Neural cell (in vitro differentiated cells): ENCODE measurements at regions not wholly inside any gene's neighbourhood (a gene's known extent, or its start where the extent isn't known, plus 50 kb on each side); places are given as distances from the start of the nearest gene placed in this dataset.

Source experiments
- H2AFZ ChIP-seq: fragments of 200-600, 300-800 bp; sonication (generic), shearing (Covaris generic); 2 replicates; pipeline ENCODE4 v1.6.0; 2014; ENCODE audit warnings: low read depth, mild to moderate bottlenecking, antibody characterized with exemption, low read length, moderate library complexity
- H3F3A ChIP-seq: fragments of 200-600 bp; shearing (Covaris generic); 2 replicates; pipeline ENCODE4 v1.6.1; 2016; ENCODE audit warnings: mild to moderate bottlenecking, moderate library complexity, mixed read lengths, antibody characterized with exemption, low read length; ENCODE audit not compliant: insufficient read depth, poor library complexity, severe bottlenecking
- H3K27ac ChIP-seq: fragments of 200-600, 300-800 bp; sonication (generic), shearing (Covaris generic); 2 replicates; pipeline ENCODE4 v1.5.1; 2014; ENCODE audit warnings: mild to moderate bottlenecking, low read length, moderate library complexity
- H3K27me3 ChIP-seq: fragments of 300-800, 200-600 bp; sonication (generic), shearing (Covaris generic); 2 replicates; pipeline ENCODE4 v1.6.0; 2014; ENCODE audit warnings: mild to moderate bottlenecking, low read depth, low read length, moderate library complexity; ENCODE audit not compliant: insufficient read depth
- H3K36me3 ChIP-seq: fragments of 300-800, 200-600 bp; sonication (generic), shearing (Covaris generic); 2 replicates; pipeline ENCODE4 v1.5.1; 2014; ENCODE audit warnings: mild to moderate bottlenecking, antibody characterized with exemption, low read length, moderate library complexity; ENCODE audit not compliant: insufficient read depth
- H3K4me2 ChIP-seq: fragments of 300-800, 200-600 bp; sonication (generic), shearing (Covaris generic); 2 replicates; pipeline ENCODE4 v1.6.0; 2014; ENCODE audit warnings: mild to moderate bottlenecking, low read length
- H3K4me3 ChIP-seq: fragments of 300-800, 200-600 bp; sonication (generic), shearing (Covaris generic); 2 replicates; pipeline ENCODE4 v1.5.1; 2014; ENCODE audit warnings: mild to moderate bottlenecking, low read length, moderate library complexity
- H3K79me2 ChIP-seq: fragments of 200-600 bp; shearing (Covaris generic); replicated peaks from 2 replicates; pipeline ENCODE4 v1.6.0; 2014; ENCODE audit warnings: mild to moderate bottlenecking, low read length, moderate library complexity; ENCODE audit not compliant: insufficient read depth
- H3K9ac ChIP-seq: fragments of 300-800, 200-600 bp; sonication (generic), shearing (Covaris generic); 2 replicates; pipeline ENCODE4 v1.6.1; 2016; ENCODE audit warnings: mild to moderate bottlenecking, low read length, mixed read lengths
- H3K9me2 ChIP-seq: fragments of 200-600 bp; shearing (Covaris generic); 2 replicates; pipeline ENCODE4 v1.6.1; 2016; ENCODE audit warnings: mild to moderate bottlenecking, low read length, mixed read lengths; ENCODE audit not compliant: insufficient read depth
- H3K9me3 ChIP-seq: fragments of 200-600, 300-800 bp; sonication (generic), shearing (Covaris generic); 2 replicates; pipeline ENCODE4 v1.6.1; 2016; ENCODE audit warnings: mild to moderate bottlenecking, mixed run types, low read length, moderate library complexity, mixed read lengths
- H4K20me1 ChIP-seq: fragments of 200-600 bp; shearing (Covaris generic); 2 replicates; pipeline ENCODE4 v1.6.1; 2016; ENCODE audit warnings: mild to moderate bottlenecking, mixed run types; ENCODE audit not compliant: insufficient read depth
- CTCF ChIP-seq: fragments of 450-650 bp; IDR thresholded peaks from 2 replicates; pipeline ENCODE4 v1.5.1; 2014; ENCODE audit warnings: antibody characterized with exemption, mild to moderate bottlenecking, moderate library complexity; ENCODE audit not compliant: poor library complexity, severe bottlenecking
- EP300 ChIP-seq: fragments of 450-650 bp; conservative IDR thresholded peaks from 2 replicates; pipeline ENCODE4 v1.6.1; 2014; ENCODE audit warnings: antibody characterized with exemption, mild to moderate bottlenecking, moderate library complexity; ENCODE audit not compliant: poor library complexity, severe bottlenecking
- EZH2 ChIP-seq: fragments of 200-600, 300-800 bp; shearing (Covaris generic), sonication (generic); IDR thresholded peaks from 2 replicates; pipeline ENCODE4 v1.6.1; 2014; ENCODE audit warnings: antibody characterized with exemption, low read length, borderline replicate concordance, mild to moderate bottlenecking; ENCODE audit not compliant: insufficient read depth, poor library complexity, severe bottlenecking
- MXI1 ChIP-seq: fragments of 450-650 bp; conservative IDR thresholded peaks from 2 replicates; pipeline ENCODE4 v1.6.1; 2014; ENCODE audit warnings: antibody characterized with exemption, mild to moderate bottlenecking; ENCODE audit not compliant: poor library complexity, severe bottlenecking
- POLR2AphosphoS5 ChIP-seq: IDR thresholded peaks from 2 replicates; pipeline ENCODE4 v1.6.1; 2012
- RAD21 ChIP-seq: fragments of 450-650 bp; conservative IDR thresholded peaks from 2 replicates; pipeline ENCODE4 v1.6.1; 2014; ENCODE audit warnings: antibody characterized with exemption, mild to moderate bottlenecking, moderate library complexity
- SMC3 ChIP-seq: fragments of 450-650 bp; conservative IDR thresholded peaks from 2 replicates; pipeline ENCODE4 v1.6.1; 2014; ENCODE audit warnings: antibody characterized with exemption, mild to moderate bottlenecking, moderate library complexity; ENCODE audit not compliant: poor library complexity
- TAF1 ChIP-seq: IDR thresholded peaks from 2 replicates; pipeline ENCODE4 v1.6.1; 2012; ENCODE audit warnings: low read depth
- TF ChIP-seq, protein P1 (sequence below): IDR thresholded peaks from 2 replicates; pipeline ENCODE4 v1.6.1; 2012; ENCODE audit warnings: borderline replicate concordance

DNA sequence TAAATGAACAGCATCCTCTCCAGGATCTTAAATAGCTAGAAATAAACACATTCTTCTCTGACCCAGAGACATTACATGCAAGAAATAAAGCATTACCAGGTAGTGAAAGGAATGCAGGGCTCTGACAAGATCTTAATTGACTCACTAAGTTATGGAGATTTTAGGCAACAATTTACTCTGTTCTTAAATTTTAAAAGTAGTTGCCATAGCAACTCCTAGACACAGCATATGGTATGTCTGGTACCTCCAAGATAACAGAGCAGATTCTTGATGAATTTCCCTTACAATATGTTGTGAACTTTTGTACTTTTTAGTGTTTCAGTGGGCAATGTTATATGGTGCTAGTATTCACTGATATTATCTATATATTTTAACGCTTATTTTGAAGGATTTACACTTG is 76.7 kb upstream of the G2E3 start:
- H3F3A ChIP-seq, result no peaks in the 10 kb centered on the region
- no peaks in the 10 kb centered on the region for H3K36me3 ChIP-seq
- no peaks in the 10 kb centered on the region for H3K9me2 ChIP-seq
- H3K4me3 ChIP-seq, result no peak overlapping the region
- no peaks in the 10 kb centered on the region for H3K9me3 ChIP-seq
- no peaks in the 10 kb centered on the region for H3K27me3 ChIP-seq
- TF ChIP-seq EZH2 (no peak), SMC3 (no peak), POLR2AphosphoS5 (no peak), EP300 (no peak), RAD21 (no peak), TAF1 (no peak), CTCF (no peak), MXI1 (no peak)
- TF ChIP-seq, protein P1, sequence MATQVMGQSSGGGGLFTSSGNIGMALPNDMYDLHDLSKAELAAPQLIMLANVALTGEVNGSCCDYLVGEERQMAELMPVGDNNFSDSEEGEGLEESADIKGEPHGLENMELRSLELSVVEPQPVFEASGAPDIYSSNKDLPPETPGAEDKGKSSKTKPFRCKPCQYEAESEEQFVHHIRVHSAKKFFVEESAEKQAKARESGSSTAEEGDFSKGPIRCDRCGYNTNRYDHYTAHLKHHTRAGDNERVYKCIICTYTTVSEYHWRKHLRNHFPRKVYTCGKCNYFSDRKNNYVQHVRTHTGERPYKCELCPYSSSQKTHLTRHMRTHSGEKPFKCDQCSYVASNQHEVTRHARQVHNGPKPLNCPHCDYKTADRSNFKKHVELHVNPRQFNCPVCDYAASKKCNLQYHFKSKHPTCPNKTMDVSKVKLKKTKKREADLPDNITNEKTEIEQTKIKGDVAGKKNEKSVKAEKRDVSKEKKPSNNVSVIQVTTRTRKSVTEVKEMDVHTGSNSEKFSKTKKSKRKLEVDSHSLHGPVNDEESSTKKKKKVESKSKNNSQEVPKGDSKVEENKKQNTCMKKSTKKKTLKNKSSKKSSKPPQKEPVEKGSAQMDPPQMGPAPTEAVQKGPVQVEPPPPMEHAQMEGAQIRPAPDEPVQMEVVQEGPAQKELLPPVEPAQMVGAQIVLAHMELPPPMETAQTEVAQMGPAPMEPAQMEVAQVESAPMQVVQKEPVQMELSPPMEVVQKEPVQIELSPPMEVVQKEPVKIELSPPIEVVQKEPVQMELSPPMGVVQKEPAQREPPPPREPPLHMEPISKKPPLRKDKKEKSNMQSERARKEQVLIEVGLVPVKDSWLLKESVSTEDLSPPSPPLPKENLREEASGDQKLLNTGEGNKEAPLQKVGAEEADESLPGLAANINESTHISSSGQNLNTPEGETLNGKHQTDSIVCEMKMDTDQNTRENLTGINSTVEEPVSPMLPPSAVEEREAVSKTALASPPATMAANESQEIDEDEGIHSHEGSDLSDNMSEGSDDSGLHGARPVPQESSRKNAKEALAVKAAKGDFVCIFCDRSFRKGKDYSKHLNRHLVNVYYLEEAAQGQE, result no peak
- H3K79me2 ChIP-seq, result no peaks in the 10 kb centered on the region
- no peak overlapping the region for H3K9ac ChIP-seq
- no peak overlapping the region for H3K27ac ChIP-seq
- H3K4me2 ChIP-seq, result no peak overlapping the region
- H4K20me1 ChIP-seq, result no peaks in the 10 kb centered on the region
- H2AFZ ChIP-seq, result no peak overlapping the region

- Histone ChIP-seq H3K4me2 (no peak overlapping the region), H3K36me3 (no peaks in the 10 kb centered on the region), H3K9ac (no peak overlapping the region), H2AFZ (no peak overlapping the region), H3F3A (no peaks in the 10 kb centered on the region), H3K9me2 (no peaks in the 10 kb centered on the region), H4K20me1 (no peaks in the 10 kb centered on the region), H3K9me3 (no peaks in the 10 kb centered on the region), H3K27me3 (no peaks in the 10 kb centered on the region), H3K79me2 (no peaks in the 10 kb centered on the region), H3K4me3 (no peak overlapping the region), H3K27ac (no peak overlapping the region)
- TF ChIP-seq RAD21, result no peak
- no peak for TF ChIP-seq EP300
- no peak for TF ChIP-seq CTCF
- TF ChIP-seq POLR2AphosphoS5, result no peak
- TF ChIP-seq MXI1, result no peak
- TF ChIP-seq EZH2, result no peak
- TF ChIP-seq SMC3, result no peak
- TF ChIP-seq TAF1, result no peak
- TF ChIP-seq, protein P1, result no peak
Measured at GRCh38 chr14:30484201-30484600, 74.8 kb upstream of the G2E3 start.
